ENCODE measurements at regions not wholly inside any gene's neighbourhood (a gene's known extent, or its start where the extent isn't known, plus 50 kb on each side); places are given as distances from the start of the nearest gene placed in this dataset.

DNA sequence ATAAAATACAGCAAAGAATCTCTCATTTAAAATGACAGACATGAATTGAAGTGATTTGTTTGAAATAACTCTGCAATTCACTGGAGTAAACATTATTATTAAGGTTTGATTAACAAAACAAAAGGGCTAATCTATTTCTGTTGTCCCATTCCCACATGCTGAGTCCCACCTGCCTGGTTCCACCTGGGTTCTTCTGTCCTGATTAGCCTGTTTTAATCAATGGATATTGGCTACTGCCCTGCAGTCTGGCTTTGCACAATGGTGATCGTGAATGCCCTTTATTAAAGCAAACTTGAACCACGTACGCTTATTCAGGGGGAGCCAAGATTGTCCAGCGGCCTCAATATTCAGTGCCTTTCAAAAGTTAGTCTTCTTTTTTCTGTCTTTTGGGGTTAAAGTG lies 72.8 kb upstream of the CDH19 start (continued):
- TF ChIP-seq, protein P1, sequence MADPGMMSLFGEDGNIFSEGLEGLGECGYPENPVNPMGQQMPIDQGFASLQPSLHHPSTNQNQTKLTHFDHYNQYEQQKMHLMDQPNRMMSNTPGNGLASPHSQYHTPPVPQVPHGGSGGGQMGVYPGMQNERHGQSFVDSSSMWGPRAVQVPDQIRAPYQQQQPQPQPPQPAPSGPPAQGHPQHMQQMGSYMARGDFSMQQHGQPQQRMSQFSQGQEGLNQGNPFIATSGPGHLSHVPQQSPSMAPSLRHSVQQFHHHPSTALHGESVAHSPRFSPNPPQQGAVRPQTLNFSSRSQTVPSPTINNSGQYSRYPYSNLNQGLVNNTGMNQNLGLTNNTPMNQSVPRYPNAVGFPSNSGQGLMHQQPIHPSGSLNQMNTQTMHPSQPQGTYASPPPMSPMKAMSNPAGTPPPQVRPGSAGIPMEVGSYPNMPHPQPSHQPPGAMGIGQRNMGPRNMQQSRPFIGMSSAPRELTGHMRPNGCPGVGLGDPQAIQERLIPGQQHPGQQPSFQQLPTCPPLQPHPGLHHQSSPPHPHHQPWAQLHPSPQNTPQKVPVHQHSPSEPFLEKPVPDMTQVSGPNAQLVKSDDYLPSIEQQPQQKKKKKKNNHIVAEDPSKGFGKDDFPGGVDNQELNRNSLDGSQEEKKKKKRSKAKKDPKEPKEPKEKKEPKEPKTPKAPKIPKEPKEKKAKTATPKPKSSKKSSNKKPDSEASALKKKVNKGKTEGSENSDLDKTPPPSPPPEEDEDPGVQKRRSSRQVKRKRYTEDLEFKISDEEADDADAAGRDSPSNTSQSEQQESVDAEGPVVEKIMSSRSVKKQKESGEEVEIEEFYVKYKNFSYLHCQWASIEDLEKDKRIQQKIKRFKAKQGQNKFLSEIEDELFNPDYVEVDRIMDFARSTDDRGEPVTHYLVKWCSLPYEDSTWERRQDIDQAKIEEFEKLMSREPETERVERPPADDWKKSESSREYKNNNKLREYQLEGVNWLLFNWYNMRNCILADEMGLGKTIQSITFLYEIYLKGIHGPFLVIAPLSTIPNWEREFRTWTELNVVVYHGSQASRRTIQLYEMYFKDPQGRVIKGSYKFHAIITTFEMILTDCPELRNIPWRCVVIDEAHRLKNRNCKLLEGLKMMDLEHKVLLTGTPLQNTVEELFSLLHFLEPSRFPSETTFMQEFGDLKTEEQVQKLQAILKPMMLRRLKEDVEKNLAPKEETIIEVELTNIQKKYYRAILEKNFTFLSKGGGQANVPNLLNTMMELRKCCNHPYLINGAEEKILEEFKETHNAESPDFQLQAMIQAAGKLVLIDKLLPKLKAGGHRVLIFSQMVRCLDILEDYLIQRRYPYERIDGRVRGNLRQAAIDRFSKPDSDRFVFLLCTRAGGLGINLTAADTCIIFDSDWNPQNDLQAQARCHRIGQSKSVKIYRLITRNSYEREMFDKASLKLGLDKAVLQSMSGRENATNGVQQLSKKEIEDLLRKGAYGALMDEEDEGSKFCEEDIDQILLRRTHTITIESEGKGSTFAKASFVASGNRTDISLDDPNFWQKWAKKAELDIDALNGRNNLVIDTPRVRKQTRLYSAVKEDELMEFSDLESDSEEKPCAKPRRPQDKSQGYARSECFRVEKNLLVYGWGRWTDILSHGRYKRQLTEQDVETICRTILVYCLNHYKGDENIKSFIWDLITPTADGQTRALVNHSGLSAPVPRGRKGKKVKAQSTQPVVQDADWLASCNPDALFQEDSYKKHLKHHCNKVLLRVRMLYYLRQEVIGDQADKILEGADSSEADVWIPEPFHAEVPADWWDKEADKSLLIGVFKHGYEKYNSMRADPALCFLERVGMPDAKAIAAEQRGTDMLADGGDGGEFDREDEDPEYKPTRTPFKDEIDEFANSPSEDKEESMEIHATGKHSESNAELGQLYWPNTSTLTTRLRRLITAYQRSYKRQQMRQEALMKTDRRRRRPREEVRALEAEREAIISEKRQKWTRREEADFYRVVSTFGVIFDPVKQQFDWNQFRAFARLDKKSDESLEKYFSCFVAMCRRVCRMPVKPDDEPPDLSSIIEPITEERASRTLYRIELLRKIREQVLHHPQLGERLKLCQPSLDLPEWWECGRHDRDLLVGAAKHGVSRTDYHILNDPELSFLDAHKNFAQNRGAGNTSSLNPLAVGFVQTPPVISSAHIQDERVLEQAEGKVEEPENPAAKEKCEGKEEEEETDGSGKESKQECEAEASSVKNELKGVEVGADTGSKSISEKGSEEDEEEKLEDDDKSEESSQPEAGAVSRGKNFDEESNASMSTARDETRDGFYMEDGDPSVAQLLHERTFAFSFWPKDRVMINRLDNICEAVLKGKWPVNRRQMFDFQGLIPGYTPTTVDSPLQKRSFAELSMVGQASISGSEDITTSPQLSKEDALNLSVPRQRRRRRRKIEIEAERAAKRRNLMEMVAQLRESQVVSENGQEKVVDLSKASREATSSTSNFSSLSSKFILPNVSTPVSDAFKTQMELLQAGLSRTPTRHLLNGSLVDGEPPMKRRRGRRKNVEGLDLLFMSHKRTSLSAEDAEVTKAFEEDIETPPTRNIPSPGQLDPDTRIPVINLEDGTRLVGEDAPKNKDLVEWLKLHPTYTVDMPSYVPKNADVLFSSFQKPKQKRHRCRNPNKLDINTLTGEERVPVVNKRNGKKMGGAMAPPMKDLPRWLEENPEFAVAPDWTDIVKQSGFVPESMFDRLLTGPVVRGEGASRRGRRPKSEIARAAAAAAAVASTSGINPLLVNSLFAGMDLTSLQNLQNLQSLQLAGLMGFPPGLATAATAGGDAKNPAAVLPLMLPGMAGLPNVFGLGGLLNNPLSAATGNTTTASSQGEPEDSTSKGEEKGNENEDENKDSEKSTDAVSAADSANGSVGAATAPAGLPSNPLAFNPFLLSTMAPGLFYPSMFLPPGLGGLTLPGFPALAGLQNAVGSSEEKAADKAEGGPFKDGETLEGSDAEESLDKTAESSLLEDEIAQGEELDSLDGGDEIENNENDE (IDR thresholded peaks at IDR 0.05; ENCODE audit: insufficient replicate concordance, low read length) = peak; percentile 30
- TF ChIP-seq KDM4A (IDR thresholded peaks at IDR 0.05; ENCODE audit: low read depth, low read length, severe bottlenecking) (no peak), SRF (IDR thresholded peaks at IDR 0.05; ENCODE audit: low read depth, low read length) (no peak), BCL11A (IDR thresholded peaks at IDR 0.05; ENCODE audit: low read depth in 2 of 2, low read length in 2 of 2) (peak; percentile 46 to 51), TCF12 (IDR thresholded peaks at IDR 0.05; ENCODE audit: low read depth, low read length) (peak; percentile 96), EP300 (IDR thresholded peaks at IDR 0.05; ENCODE audit: borderline replicate concordance in 1 of 2, low read depth in 2 of 2, low read length in 2 of 2) (peak in 1 of 2 experiments; percentile 39; a peak in 1 of 3 replicates), NANOG (IDR thresholded peaks at IDR 0.05; ENCODE audit: insufficient read depth, low read depth, low read length, poor library complexity, severe bottlenecking) (peak; percentile 51), CREB1 (IDR thresholded peaks at IDR 0.05) (no peak)

All from H1 (cell line).